DND-41 (cell line): ENCODE measurements at regions not wholly inside any gene's neighbourhood (a gene's known extent, or its start where the extent isn't known, plus 50 kb on each side); places are given as distances from the start of the nearest gene placed in this dataset.
A peak's percentile ranks its signal among the peaks of the same experiment; 100 is the strongest.

ENCODE experiments used
- ATAC-seq: fragments of 200-7000 bp; cut with Tn5 transposase; 3 replicates; pipeline ENCODE4 v1.9.1; 2021; ENCODE audit warnings: low read depth; ENCODE audit not compliant: insufficient read depth
- DNase-seq: peaks from one replicate; pipeline ENCODE4 v3.0.0-alpha.2; 2020
- H2AFZ ChIP-seq: 2 replicates; pipeline ENCODE4 v1.6.0; 2012; ENCODE audit warnings: low read depth, low read length
- H3K27ac ChIP-seq: 2 replicates; pipeline ENCODE4 v1.5.1; 2012; ENCODE audit warnings: low read length, inconsistent platforms
- H3K27me3 ChIP-seq: fragments of 200-600 bp; sonication (generic); 2 replicates; pipeline ENCODE4 v1.6.0; 2012; ENCODE audit warnings: low read length, mild to moderate bottlenecking, inconsistent platforms; ENCODE audit not compliant: insufficient read depth, poor library complexity
- H3K36me3 ChIP-seq: 2 replicates; pipeline ENCODE4 v1.5.1; 2012; ENCODE audit warnings: low read length, inconsistent platforms; ENCODE audit not compliant: insufficient read depth
- H3K4me1 ChIP-seq: 2 replicates; pipeline ENCODE4 v1.5.1; 2012; ENCODE audit warnings: mild to moderate bottlenecking, low read length; ENCODE audit not compliant: insufficient read depth
- H3K4me2 ChIP-seq: 2 replicates; pipeline ENCODE4 v1.6.0; 2012; ENCODE audit warnings: mild to moderate bottlenecking, moderate library complexity, low read length, inconsistent platforms; ENCODE audit not compliant: insufficient read depth
- H3K4me3 ChIP-seq, 2 experiments: fragments of 200-600 bp in 1 of 2; shearing (Covaris generic) in 1 of 2; 2 replicates each; pipeline ENCODE4 v1.5.1; 2012 to 2016; ENCODE audit warnings: inconsistent platforms in 2 of 2, low read length in 2 of 2, mild to moderate bottlenecking in 2 of 2, low read depth in 1 of 2, moderate library complexity in 1 of 2
- H3K79me2 ChIP-seq: 2 replicates; pipeline ENCODE4 v1.6.0; 2012; ENCODE audit warnings: low read length, inconsistent platforms; ENCODE audit not compliant: insufficient read depth
- H3K9ac ChIP-seq: 2 replicates; pipeline ENCODE4 v1.6.0; 2012; ENCODE audit warnings: low read depth, mild to moderate bottlenecking, inconsistent platforms, low read length, moderate library complexity
- H3K9me3 ChIP-seq: 2 replicates; pipeline ENCODE4 v1.5.1; 2012; ENCODE audit warnings: low read length, moderate library complexity, mild to moderate bottlenecking, inconsistent platforms; ENCODE audit not compliant: insufficient read depth, severe bottlenecking
- H4K20me1 ChIP-seq: 2 replicates; pipeline ENCODE4 v1.6.0; 2012; ENCODE audit warnings: low read length; ENCODE audit not compliant: insufficient read depth
- CTCF ChIP-seq: IDR thresholded peaks from 2 replicates; pipeline ENCODE4 v1.5.1; 2012; ENCODE audit warnings: borderline replicate concordance, low read length, moderate library complexity, mild to moderate bottlenecking; ENCODE audit not compliant: poor library complexity, severe bottlenecking; ENCODE audit errors: extremely low read depth
- EZH2 ChIP-seq: IDR thresholded peaks from 3 replicates; pipeline ENCODE4 v1.6.1; 2012; ENCODE audit warnings: borderline replicate concordance, low read depth, mild to moderate bottlenecking, moderate library complexity, low read length, inconsistent platforms; ENCODE audit not compliant: severe bottlenecking

- Histone ChIP-seq H3K9ac (no peak overlapping the region), H3K27me3 (no peaks in the 10 kb centered on the region), H3K4me1 (no peaks in the 10 kb centered on the region), H2AFZ (no peak overlapping the region), H3K9me3 (no peaks in the 10 kb centered on the region), H3K4me2 (no peak overlapping the region), H3K27ac (no peak overlapping the region), H3K79me2 (no peaks in the 10 kb centered on the region), H3K36me3 (no peaks in the 10 kb centered on the region), H4K20me1 (no peaks in the 10 kb centered on the region), H3K4me3 (no peak overlapping the region)
- DNase-seq (no peak), ATAC-seq (no peak)
- TF ChIP-seq EZH2 (no peak), CTCF (no peak)
Observed at GRCh38 chr2:148567716-148568115, 76.8 kb upstream of the EPC2 start.

GRCh38 chr2:148568597-148568996, 76.0 kb upstream of the EPC2 start:
- Histone ChIP-seq H3K27me3 (no peaks in the 10 kb centered on the region), H3K36me3 (no peaks in the 10 kb centered on the region), H4K20me1 (no peaks in the 10 kb centered on the region), H3K9ac (no peak overlapping the region), H3K9me3 (no peaks in the 10 kb centered on the region), H3K4me2 (no peak overlapping the region), H3K4me3 (no peak overlapping the region), H3K4me1 (no peaks in the 10 kb centered on the region), H3K27ac (no peak overlapping the region), H3K79me2 (no peaks in the 10 kb centered on the region), H2AFZ (no peak overlapping the region)
- ATAC-seq (peak; percentile 35; the same call in 2 of the 3 replicates), DNase-seq (no peak)
- TF ChIP-seq CTCF (no peak), EZH2 (no peak)

GRCh38 chr2:148569221-148569620, 75.3 kb upstream of the EPC2 start:
- Histone ChIP-seq H3K4me3 (no peak overlapping the region), H2AFZ (no peak overlapping the region), H3K36me3 (no peaks in the 10 kb centered on the region), H3K27ac (no peak overlapping the region), H4K20me1 (no peaks in the 10 kb centered on the region), H3K4me1 (no peaks in the 10 kb centered on the region), H3K9me3 (no peaks in the 10 kb centered on the region), H3K79me2 (no peaks in the 10 kb centered on the region), H3K27me3 (no peaks in the 10 kb centered on the region), H3K4me2 (no peak overlapping the region), H3K9ac (no peak overlapping the region)
- ATAC-seq (no peak), DNase-seq (no peak)
- no peak for TF ChIP-seq EZH2
- no peak for TF ChIP-seq CTCF

GRCh38 chr2:148570989-148571388, 73.6 kb upstream of the EPC2 start:
- DNase-seq (no peak), ATAC-seq (no peak)
- Histone ChIP-seq H3K27me3 (no peaks in the 10 kb centered on the region), H2AFZ (no peak overlapping the region; the same call in 1 of the 2 replicates), H3K4me2 (no peak overlapping the region), H3K9ac (no peak overlapping the region), H3K27ac (no peak overlapping the region), H3K79me2 (no peaks in the 10 kb centered on the region), H3K9me3 (no peaks in the 10 kb centered on the region), H3K4me3 (no peak overlapping the region), H4K20me1 (no peaks in the 10 kb centered on the region), H3K4me1 (no peaks in the 10 kb centered on the region), H3K36me3 (no peaks in the 10 kb centered on the region)
- TF ChIP-seq EZH2: no peak
- no peak for TF ChIP-seq CTCF
